OCI-LY7 (cell line): ENCODE measurements at regions not wholly inside any gene's neighbourhood (a gene's known extent, or its start where the extent isn't known, plus 50 kb on each side); places are given as distances from the start of the nearest gene placed in this dataset.

Experiments used
- BruUV-seq: library from RNA; stranded (reverse); fragments of 400-500 nt; replicated peaks from 2 replicates; lab custom pipeline; 2021; lab: Mats Ljungman, UMichigan
- CTCF ChIA-PET: fragments of 300-600 bp; sonication (Branson Sonifier 250); formaldehyde crosslinking; loops from one replicate; lab custom pipeline; 2022; ENCODE audit warnings: antibody characterized with exemption; ENCODE audit not compliant: unreplicated experiment; lab: Charles Lee
- POLR2A ChIA-PET: fragments of 300-600 bp; sonication (Branson Sonifier 250); formaldehyde crosslinking; loops from one replicate; lab custom pipeline; 2022; ENCODE audit warnings: antibody characterized with exemption; lab: Charles Lee
- DNase-seq: peaks from one replicate; pipeline ENCODE4 v3.0.0-alpha.2; 2015; ENCODE audit warnings: low spot score
- H2AFZ ChIP-seq: fragments of 200-600 bp; sonication (generic), shearing (Covaris generic); 2 replicates; pipeline ENCODE4 v1.6.1; 2014; ENCODE audit warnings: mild to moderate bottlenecking, antibody characterized with exemption, low read length, moderate library complexity
- H3K27ac ChIP-seq: fragments of 200-600 bp; sonication (generic); 2 replicates; pipeline ENCODE4 v1.5.1; 2014; ENCODE audit warnings: mixed run types, low read depth, mild to moderate bottlenecking, moderate library complexity, low read length, inconsistent platforms; ENCODE audit not compliant: poor library complexity, severe bottlenecking
- H3K36me3 ChIP-seq: fragments of 200-600 bp; sonication (generic); 2 replicates; pipeline ENCODE4 v1.6.1; 2014; ENCODE audit warnings: mild to moderate bottlenecking, antibody characterized with exemption, low read length, moderate library complexity, mixed read lengths; ENCODE audit not compliant: insufficient read depth
- H3K4me1 ChIP-seq: fragments of 200-600 bp; sonication (generic); 2 replicates; pipeline ENCODE4 v1.5.1; 2014; ENCODE audit warnings: mild to moderate bottlenecking, low read length; ENCODE audit not compliant: insufficient read depth, poor library complexity, severe bottlenecking
- H3K4me2 ChIP-seq: fragments of 200-600 bp; sonication (generic); 2 replicates; pipeline ENCODE4 v1.6.1; 2014; ENCODE audit warnings: mild to moderate bottlenecking, low read length
- H3K4me3 ChIP-seq: fragments of 200-600 bp; sonication (generic); 2 replicates; pipeline ENCODE4 v1.5.1; 2014; ENCODE audit warnings: mild to moderate bottlenecking, low read depth, low read length; ENCODE audit not compliant: poor library complexity, severe bottlenecking
- H3K79me2 ChIP-seq: fragments of 200-600 bp; sonication (generic); 2 replicates; pipeline ENCODE4 v1.6.1; 2016; ENCODE audit warnings: low read depth, mild to moderate bottlenecking, low read length, moderate library complexity, mixed read lengths; ENCODE audit not compliant: insufficient read depth
- H3K9me2 ChIP-seq: fragments of 200-600 bp; sonication (generic); 2 replicates; pipeline ENCODE4 v1.6.1; 2016; ENCODE audit warnings: mild to moderate bottlenecking, low read length, mixed read lengths; ENCODE audit not compliant: insufficient read depth
- H3K9me3 ChIP-seq: fragments of 200-600 bp; sonication (generic); 2 replicates; pipeline ENCODE4 v1.6.1; 2014; ENCODE audit warnings: mild to moderate bottlenecking, mixed run types, low read length, mixed read lengths
- H4K20me1 ChIP-seq: fragments of 200-600 bp; sonication (generic); 2 replicates; pipeline ENCODE4 v1.6.1; 2014; ENCODE audit warnings: mild to moderate bottlenecking, antibody characterized with exemption, low read length, moderate library complexity, mixed read lengths; ENCODE audit not compliant: insufficient read depth
- CTCF ChIP-seq: fragments of 200-600 bp; sonication (generic); conservative IDR thresholded peaks from 2 replicates; pipeline ENCODE4 v1.5.1; 2014; ENCODE audit warnings: mild to moderate bottlenecking, antibody characterized with exemption, low read length, moderate library complexity, mixed read lengths
- EZH2phosphoT487 ChIP-seq: fragments of 200-600 bp; sonication (generic); IDR thresholded peaks from 2 replicates; pipeline ENCODE4 v1.6.1; 2018; ENCODE audit warnings: low read depth, borderline replicate concordance, mild to moderate bottlenecking, mixed run types, antibody characterized with exemption, low read length, moderate library complexity, mixed read lengths
- intact Hi-C: fragments of 100-400 bp; cut with micrococcal nuclease; formaldehyde crosslinking; loops from one replicate; pipeline ENCODE4 v1.10.0; 2022; ENCODE audit not compliant: unreplicated experiment

- no peak for DNase-seq
- POLR2A ChIA-PET = no interaction called here
- no peak overlapping the region for H3K4me2 ChIP-seq
- no peaks in the 10 kb centered on the region for H3K79me2 ChIP-seq
- H3K4me1 ChIP-seq = no peaks in the 10 kb centered on the region
- TF ChIP-seq CTCF (no peak), EZH2phosphoT487 (no peak)
- BruUV-seq = no TSS peak
- no peak overlapping the region for H3K4me3 ChIP-seq
- H3K36me3 ChIP-seq = no peaks in the 10 kb centered on the region
- intact Hi-C loops = no loop called here
- H3K9me2 ChIP-seq = no peaks in the 10 kb centered on the region
- no peaks in the 10 kb centered on the region for H3K9me3 ChIP-seq
- no peak overlapping the region for H2AFZ ChIP-seq
- no peak overlapping the region for H3K27ac ChIP-seq
- CTCF ChIA-PET = no interaction called here
- no peaks in the 10 kb centered on the region for H4K20me1 ChIP-seq
Observed at GRCh38 chr3:22666736-22667135, 536.4 kb upstream of the UBE2E2 start.

GRCh38 chr3:22671848-22672247, 531.3 kb upstream of the UBE2E2 start:
- no peaks in the 10 kb centered on the region for H3K9me2 ChIP-seq
- no peaks in the 10 kb centered on the region for H3K9me3 ChIP-seq
- H3K79me2 ChIP-seq = no peaks in the 10 kb centered on the region
- CTCF ChIA-PET = no interaction called here
- no peak overlapping the region for H2AFZ ChIP-seq
- DNase-seq = no peak
- no peak overlapping the region for H3K27ac ChIP-seq
- no peak overlapping the region for H3K4me3 ChIP-seq
- TF ChIP-seq EZH2phosphoT487 = no peak
- TF ChIP-seq CTCF = peak; percentile 43; the same call in 1 of the 2 replicates
- no peaks in the 10 kb centered on the region for H4K20me1 ChIP-seq
- H3K4me2 ChIP-seq = no peak overlapping the region
- POLR2A ChIA-PET = no interaction called here
- no TSS peak for BruUV-seq
- no peaks in the 10 kb centered on the region for H3K4me1 ChIP-seq
- intact Hi-C loops = no loop called here
- H3K36me3 ChIP-seq = no peaks in the 10 kb centered on the region

- H3K4me2 ChIP-seq = no peak overlapping the region
- ChIA-PET CTCF (no interaction called here), POLR2A (no interaction called here)
- BruUV-seq = no TSS peak
- no peaks in the 10 kb centered on the region for H3K9me2 ChIP-seq
- intact Hi-C loops = no loop called here
- H3K4me3 ChIP-seq = no peak overlapping the region
- H4K20me1 ChIP-seq = no peaks in the 10 kb centered on the region
- TF ChIP-seq EZH2phosphoT487 (no peak), CTCF (no peak)
- H3K4me1 ChIP-seq = no peaks in the 10 kb centered on the region
- H3K36me3 ChIP-seq = no peaks in the 10 kb centered on the region
- no peak for DNase-seq
- H2AFZ ChIP-seq = no peak overlapping the region
- H3K9me3 ChIP-seq = no peaks in the 10 kb centered on the region
- H3K27ac ChIP-seq = no peak overlapping the region
- no peaks in the 10 kb centered on the region for H3K79me2 ChIP-seq
Observed at GRCh38 chr3:22684739-22685138, 518.4 kb upstream of the UBE2E2 start.
